ENCODE measurements at regions not wholly inside any gene's neighbourhood (a gene's known extent, or its start where the extent isn't known, plus 50 kb on each side); places are given as distances from the start of the nearest gene placed in this dataset.
"Not testable (repeated sequence)": the region's sequence is repeated elsewhere in the genome, so short reads cannot be mapped to it uniquely, and the experiment has no call there.

- DNase-seq: no peak
These were observed 87.8 kb upstream of the PPP1R26 start for GRCh38 chr9:135391759-135392158.

- no peak for DNase-seq
These were observed 87.1 kb upstream of the PPP1R26 start for GRCh38 chr9:135392511-135392910.

- no peak for DNase-seq
These were observed 85.5 kb upstream of the PPP1R26 start for GRCh38 chr9:135394131-135394530.

- no peak for DNase-seq
These were observed 84.6 kb upstream of the PPP1R26 start for GRCh38 chr9:135394699-135395645.

- DNase-seq: no peak
These were observed 82.4 kb upstream of the PPP1R26 start for GRCh38 chr9:135397142-135397541.

GRCh38 chr9:135399000-135399649 lies 80.5 kb upstream of the PPP1R26 start:
- no peak for DNase-seq

- DNase-seq: no peak
These were observed 79.1 kb upstream of the PPP1R26 start for GRCh38 chr9:135400496-135400895.

- DNase-seq: no peak
These were observed 78.4 kb upstream of the PPP1R26 start for GRCh38 chr9:135401218-135401617.

GRCh38 chr9:135402048-135402738 lies 77.4 kb upstream of the PPP1R26 start:
- no peak for DNase-seq

GRCh38 chr9:135402739-135403695 lies 76.6 kb upstream of the PPP1R26 start:
- no peak for DNase-seq

GRCh38 chr9:135403733-135404450 lies 75.7 kb upstream of the PPP1R26 start:
- DNase-seq: no peak

- DNase-seq: no peak
These were observed 75.0 kb upstream of the PPP1R26 start for GRCh38 chr9:135404451-135405144.

- not testable (repeated sequence) for DNase-seq
These were observed 74.5 kb upstream of the PPP1R26 start for GRCh38 chr9:135405145-135405464.

- DNase-seq: no peak
These were observed 70.9 kb upstream of the PPP1R26 start for GRCh38 chr9:135408476-135409254.

- no peak for DNase-seq
These were observed 70.0 kb upstream of the PPP1R26 start for GRCh38 chr9:135409286-135410200.

- no peak for DNase-seq
These were observed 69.2 kb upstream of the PPP1R26 start for GRCh38 chr9:135410421-135410820.

- DNase-seq: no peak
These were observed 68.6 kb upstream of the PPP1R26 start for GRCh38 chr9:135410831-135411473.

- not testable (repeated sequence) for DNase-seq
These were observed 68.0 kb upstream of the PPP1R26 start for GRCh38 chr9:135411605-135412004.
